Epithelial cell of proximal tubule (primary cell): ENCODE measurements at regions not wholly inside any gene's neighbourhood (a gene's known extent, or its start where the extent isn't known, plus 50 kb on each side); places are given as distances from the start of the nearest gene placed in this dataset.

ENCODE experiments used
- DNase-seq: peaks from one replicate; pipeline ENCODE4 v3.0.0-alpha.2; 2011; ENCODE audit warnings: low read depth
- H3K4me3 ChIP-seq: 2 replicates; pipeline ENCODE4 v1.5.1; 2011; ENCODE audit warnings: low read depth, mild to moderate bottlenecking, low read length
- TF ChIP-seq, protein P1 (sequence below): conservative IDR thresholded peaks from 2 replicates; pipeline ENCODE4 v1.5.1; 2012; ENCODE audit warnings: low read depth, mild to moderate bottlenecking, low read length

DNA sequence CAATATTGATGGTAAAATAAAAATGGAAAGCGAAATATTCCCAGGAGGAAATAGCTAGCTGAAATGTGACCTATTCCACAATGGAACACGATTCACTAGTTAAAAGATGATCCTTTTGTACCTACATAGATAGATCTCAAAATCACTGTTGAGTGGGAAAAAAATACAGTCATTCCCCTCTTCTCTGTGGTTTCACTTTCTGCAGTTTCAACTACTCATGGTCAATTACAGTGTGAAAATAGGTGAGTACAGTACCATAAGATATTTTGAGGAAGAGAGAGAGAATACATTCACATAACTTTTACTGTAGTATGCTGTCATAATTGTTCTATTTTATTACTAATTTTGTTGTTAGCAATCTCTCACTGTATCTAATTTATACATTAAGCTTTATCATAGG is 56.0 kb upstream of the COL13A1 start:
- TF ChIP-seq, protein P1, sequence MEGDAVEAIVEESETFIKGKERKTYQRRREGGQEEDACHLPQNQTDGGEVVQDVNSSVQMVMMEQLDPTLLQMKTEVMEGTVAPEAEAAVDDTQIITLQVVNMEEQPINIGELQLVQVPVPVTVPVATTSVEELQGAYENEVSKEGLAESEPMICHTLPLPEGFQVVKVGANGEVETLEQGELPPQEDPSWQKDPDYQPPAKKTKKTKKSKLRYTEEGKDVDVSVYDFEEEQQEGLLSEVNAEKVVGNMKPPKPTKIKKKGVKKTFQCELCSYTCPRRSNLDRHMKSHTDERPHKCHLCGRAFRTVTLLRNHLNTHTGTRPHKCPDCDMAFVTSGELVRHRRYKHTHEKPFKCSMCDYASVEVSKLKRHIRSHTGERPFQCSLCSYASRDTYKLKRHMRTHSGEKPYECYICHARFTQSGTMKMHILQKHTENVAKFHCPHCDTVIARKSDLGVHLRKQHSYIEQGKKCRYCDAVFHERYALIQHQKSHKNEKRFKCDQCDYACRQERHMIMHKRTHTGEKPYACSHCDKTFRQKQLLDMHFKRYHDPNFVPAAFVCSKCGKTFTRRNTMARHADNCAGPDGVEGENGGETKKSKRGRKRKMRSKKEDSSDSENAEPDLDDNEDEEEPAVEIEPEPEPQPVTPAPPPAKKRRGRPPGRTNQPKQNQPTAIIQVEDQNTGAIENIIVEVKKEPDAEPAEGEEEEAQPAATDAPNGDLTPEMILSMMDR: no peak
- H3K4me3 ChIP-seq: no peak overlapping the region
- DNase-seq: no peak

DNA sequence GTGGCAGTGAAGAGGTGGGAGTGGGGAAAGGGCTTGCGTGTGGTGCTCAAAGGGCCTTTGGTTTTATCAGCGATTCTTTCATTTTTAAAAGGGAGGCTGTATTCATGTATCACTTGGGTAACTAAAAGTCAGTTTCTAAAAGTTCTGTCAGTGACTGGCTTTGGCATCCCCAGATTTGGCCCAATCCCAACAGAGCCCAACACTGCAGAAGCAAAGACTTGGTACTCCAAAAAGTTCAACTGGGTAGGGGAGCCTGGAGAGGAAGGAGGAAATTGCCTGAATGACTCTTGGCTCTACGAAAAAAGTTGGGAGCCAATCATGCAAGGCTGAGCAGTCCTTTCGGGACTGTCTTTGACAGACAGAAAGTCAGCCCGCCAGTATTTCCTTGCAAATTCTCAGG is 54.5 kb upstream of the COL13A1 start:
- TF ChIP-seq, protein P1: no peak
- no peak for DNase-seq
- no peak overlapping the region for H3K4me3 ChIP-seq

DNA sequence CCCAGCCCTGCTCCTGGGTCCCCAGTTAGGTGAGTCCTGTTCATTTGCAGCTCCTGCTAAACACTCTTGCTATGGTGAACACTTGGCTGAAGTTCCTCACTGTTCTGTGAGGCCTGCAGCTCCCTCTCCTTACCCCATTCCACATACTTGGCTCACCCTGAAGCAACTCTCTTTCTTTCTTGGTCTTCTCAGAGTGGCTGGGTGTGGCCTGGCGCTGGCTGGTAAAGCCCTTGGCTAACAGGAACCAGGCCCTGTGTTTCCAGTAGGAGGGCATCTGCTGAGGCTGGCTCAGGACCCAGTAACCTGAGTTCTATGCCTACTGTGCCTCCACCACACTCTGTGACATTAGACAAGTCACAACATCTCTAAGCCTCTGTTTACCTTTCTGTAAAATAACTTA is 53.1 kb upstream of the COL13A1 start:
- H3K4me3 ChIP-seq: no peak overlapping the region
- TF ChIP-seq, protein P1: no peak
- no peak for DNase-seq

DNA sequence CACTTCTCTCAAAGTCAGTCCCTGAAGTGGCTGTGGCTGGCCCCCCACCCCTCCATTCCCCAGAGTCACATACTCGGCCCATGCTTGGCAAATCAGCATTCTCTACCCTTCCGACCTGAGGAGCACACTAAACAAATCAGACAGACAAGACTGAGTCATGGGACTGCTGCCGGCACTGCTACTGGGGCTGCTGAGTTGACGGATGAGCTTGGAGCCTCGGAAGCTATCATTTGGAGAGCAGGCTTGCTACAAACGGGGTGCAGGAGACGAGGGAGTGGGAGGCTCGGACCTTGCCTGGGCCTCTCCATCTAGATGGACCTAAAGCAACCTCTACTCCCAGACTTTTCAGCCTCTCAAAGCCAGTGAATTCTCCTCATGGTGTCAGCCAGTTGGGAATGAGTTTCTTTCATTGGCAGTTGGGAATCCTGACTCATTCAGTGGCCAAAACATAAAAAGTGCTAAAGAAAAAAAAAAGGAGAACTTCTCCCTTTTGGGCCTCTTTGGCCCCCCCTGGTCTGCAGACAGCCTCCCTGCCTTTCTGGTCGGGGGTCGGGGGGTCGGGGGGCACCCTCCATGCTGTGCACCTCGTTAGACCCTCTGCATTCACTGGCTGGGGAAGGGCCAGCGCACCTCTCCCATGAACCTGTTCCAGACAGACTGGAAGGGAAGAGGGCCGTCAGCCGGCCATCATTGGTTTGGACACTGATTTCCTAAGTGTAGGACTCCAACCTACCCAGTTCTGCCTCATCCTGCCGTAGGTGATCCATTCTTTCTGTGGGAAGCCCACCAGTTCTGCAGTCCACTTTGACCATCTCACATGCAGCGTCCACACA is 52.3 kb upstream of the COL13A1 start:
- no peak for DNase-seq
- no peak overlapping the region for H3K4me3 ChIP-seq
- TF ChIP-seq, protein P1: no peak

DNA sequence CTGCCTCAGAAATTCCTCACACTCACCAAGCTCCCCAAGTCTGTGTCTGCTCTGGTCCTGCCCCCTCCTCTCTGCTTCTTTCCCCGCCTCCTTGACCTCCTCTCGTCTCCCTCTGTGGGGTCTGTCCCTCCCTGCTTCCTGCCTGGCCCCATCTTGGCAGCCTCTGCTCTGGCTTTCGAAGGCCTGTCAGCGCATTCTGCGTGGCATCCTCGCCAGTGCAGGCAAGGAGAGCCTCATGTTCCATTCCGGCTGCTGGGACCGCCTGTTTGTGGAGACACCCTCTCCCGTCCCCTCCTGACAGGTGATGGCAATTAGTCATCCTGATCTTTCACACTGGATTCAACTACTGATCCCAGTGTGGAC is 51.7 kb upstream of the COL13A1 start:
- TF ChIP-seq, protein P1: no peak

DNA sequence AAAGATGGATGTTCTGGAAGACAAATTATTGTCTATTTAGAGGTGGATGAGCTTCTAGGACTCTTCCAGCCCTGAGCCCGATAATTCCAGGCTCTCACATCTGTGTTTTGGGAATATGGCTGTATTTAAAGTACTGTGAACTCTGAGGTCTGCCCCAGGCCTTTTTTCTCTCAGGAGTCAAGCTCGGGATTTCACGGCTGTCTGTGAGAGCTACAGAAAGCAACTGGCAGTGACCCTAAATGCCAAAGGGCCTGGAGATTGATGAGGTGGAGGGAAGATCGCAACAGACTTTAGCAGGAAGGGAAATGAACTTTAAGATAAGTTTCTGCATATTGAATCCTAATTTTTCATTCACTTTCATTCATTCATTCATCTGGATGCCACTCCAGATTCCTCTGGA is 51.0 kb upstream of the COL13A1 start:
- TF ChIP-seq, protein P1: no peak
- no peak overlapping the region for H3K4me3 ChIP-seq
- no peak for DNase-seq

More for the DNA sequence above, 51.7 kb upstream of the COL13A1 start:
- no peak overlapping the region for H3K4me3 ChIP-seq
- DNase-seq: no peak

DNA sequence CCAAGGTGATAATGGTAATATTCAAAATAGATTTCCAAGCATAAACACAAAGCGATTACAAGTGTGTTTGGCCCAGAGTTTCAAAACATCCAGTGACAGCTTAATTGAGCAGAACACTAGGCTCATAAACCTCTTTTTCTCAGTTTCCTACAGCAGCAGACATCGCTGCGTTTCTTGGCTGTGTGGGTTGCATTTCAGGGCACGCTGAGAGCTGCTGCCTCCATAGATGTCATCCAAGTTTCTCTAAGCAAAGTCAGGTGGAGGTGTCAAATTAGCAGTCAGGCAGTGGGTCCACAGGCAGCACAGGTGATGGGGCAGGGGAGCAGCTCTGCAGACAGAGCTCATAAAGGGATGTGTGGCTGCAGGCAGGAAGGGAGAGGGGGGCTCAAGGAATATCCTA is 50.5 kb upstream of the COL13A1 start:
- H3K4me3 ChIP-seq: no peak overlapping the region
- TF ChIP-seq, protein P1: no peak
- no peak for DNase-seq
